Epithelial cell of esophagus (primary cell): ENCODE measurements at regions not wholly inside any gene's neighbourhood (a gene's known extent, or its start where the extent isn't known, plus 50 kb on each side); places are given as distances from the start of the nearest gene placed in this dataset.
"Not testable (repeated sequence)": the region's sequence is repeated elsewhere in the genome, so short reads cannot be mapped to it uniquely, and the experiment has no call there.

Experiments
- DNase-seq: peaks from one replicate; pipeline ENCODE4 v3.0.0; 2010; ENCODE audit warnings: low read depth
- H3K4me3 ChIP-seq: 2 replicates; pipeline ENCODE4 v1.5.1; 2011; ENCODE audit warnings: mild to moderate bottlenecking, low read length, control low read depth
- TF ChIP-seq, protein P1 (sequence below): IDR thresholded peaks from 2 replicates; pipeline ENCODE4 v1.5.1; 2011; ENCODE audit warnings: low read depth, mild to moderate bottlenecking, low read length, control low read depth, inconsistent platforms; ENCODE audit not compliant: insufficient read depth; ENCODE audit errors: missing control alignments

DNA sequence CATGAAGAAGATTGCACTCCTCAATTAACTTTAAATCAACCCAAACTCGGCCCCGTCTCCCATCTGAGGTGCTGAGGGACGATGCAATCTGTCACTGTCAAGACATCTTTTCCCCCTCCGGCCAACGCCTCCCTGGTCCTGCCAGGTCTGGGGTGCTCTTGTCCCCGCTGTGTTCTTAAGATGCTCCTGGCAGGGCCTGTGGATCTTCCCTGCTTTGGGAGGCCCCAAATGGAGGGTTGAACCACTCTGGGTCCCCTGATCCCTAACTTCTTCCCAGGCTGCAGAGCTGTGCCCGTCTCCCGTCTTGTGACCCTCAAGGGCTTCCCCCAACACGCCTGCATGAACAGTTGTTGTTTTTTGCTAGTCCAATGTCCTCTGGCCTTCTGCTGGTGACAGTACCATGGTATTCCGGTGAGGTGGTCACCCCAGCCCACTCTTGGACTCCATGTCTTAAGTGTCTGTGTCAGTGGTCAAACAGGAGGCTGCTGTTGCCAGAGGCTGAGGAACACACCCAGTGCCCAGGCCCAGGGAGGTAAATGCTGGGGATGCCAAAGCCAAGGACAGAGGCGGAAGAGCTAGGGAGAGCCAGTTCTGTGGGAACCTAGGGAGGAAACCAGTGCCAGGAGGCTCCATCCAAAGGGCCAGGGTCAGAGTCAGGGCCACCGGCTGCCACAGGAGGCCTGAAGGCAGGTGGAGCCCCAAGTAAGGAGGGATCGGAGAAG is 70.6 kb upstream of the SHANK2 start:
- H3K4me3 ChIP-seq: no peak overlapping the region
- TF ChIP-seq, protein P1, sequence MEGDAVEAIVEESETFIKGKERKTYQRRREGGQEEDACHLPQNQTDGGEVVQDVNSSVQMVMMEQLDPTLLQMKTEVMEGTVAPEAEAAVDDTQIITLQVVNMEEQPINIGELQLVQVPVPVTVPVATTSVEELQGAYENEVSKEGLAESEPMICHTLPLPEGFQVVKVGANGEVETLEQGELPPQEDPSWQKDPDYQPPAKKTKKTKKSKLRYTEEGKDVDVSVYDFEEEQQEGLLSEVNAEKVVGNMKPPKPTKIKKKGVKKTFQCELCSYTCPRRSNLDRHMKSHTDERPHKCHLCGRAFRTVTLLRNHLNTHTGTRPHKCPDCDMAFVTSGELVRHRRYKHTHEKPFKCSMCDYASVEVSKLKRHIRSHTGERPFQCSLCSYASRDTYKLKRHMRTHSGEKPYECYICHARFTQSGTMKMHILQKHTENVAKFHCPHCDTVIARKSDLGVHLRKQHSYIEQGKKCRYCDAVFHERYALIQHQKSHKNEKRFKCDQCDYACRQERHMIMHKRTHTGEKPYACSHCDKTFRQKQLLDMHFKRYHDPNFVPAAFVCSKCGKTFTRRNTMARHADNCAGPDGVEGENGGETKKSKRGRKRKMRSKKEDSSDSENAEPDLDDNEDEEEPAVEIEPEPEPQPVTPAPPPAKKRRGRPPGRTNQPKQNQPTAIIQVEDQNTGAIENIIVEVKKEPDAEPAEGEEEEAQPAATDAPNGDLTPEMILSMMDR: no peak
- DNase-seq: no peak

DNA sequence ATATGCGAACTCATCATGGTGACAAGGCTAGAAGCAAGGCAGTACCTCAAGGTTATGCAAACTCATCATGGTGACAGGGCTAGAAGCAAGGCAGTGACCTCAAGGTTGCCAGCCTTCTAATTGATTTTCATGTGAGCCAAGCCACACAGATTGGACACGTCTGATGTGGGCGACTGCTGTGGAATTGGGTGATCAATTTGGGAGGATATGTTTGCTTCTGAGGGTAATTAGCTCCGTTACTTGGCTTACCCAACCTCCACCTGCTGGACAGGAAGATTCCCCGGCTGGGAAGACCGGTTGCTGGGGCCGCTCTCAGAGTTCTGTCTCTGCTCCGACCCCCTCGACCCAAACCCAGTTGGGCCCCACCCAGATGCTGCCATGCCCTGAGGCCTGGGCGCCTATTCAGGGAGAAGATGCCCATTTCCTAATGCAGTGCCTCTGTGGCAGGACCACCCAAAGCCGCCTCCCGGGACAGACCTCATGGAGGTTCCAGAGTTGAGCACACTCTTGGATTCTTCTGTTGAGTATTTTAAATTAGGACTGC is 69.9 kb upstream of the SHANK2 start:
- no peak overlapping the region for H3K4me3 ChIP-seq
- TF ChIP-seq, protein P1: no peak
- DNase-seq: no peak

DNA sequence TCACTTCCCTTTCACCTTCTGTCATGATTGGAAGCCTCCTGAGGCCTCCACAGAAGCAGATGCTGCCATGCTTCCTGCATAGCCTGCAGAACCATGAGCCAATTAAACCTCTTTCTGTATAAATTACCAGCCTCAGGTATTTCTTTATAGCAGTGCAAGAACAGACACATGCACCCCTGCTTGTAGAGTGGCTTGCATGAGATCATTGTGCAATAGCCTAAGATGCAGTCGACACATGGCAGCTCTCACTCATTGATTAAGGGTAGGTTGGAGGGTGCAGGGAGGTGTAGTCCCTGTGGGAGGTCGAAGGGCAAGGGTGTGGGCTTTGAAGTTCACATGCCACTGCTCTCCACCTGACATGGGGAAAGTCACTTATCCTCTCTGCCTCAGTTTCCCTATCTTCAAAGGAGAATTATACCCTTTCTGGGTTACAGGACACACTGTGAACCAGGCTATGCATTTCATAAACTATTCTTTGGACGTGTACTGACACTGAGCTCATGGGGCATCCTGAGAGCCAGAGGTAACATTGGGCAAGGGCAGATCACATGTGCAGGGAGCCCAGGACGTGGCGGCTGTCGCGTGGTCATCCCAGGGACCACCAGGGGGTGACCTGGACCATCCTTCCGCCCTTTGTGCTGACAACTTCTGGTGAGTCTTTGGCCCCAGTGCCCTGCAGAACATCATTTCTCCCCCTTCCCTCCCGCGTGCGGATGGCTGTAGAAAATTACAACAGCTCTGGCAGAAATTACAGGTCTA is 69.2 kb upstream of the SHANK2 start:
- DNase-seq: no peak
- TF ChIP-seq, protein P1: no peak
- H3K4me3 ChIP-seq: no peak overlapping the region

DNA sequence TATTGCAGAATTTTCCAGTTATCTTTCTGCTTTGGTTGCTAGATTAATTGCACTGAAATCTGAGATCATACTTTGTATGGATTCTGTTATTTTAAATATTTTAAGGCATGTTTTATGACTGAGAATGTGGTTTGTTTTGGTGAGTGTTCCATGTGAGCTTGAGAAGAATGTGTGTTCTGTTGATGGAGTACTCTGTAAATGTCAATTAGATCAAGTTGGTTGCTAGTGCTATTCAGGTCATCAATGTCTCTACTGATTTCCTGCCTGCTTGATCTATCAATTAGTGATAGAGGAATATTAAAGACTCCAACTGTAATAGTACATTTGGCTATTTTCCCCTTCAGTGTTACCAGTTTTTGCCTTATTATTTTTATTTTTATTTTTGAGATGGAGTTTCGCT is 64.3 kb upstream of the SHANK2 start:
- no peak for DNase-seq
- TF ChIP-seq, protein P1: no peak

DNA sequence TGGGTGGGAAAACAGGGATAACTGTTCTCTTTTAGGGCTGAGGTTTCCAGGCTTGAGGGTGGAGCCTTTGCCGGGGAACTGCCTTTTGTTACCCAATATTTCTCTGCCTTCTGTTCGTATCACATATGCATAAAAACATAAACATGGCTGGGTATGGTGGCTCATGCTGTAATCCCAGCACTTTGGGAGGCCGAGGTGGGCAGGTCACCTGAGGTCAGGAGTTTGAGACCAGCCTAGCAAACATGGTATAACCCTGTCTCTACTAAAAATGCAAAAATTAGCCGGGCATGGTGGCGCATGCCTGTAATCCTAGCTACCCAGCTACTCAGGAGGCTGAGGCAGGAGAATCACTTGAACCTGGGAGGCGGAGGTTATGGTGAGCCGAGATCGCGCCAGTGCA is 60.2 kb upstream of the SHANK2 start:
- H3K4me3 ChIP-seq, DNase-seq: not testable (repeated sequence)

More for the DNA sequence above, 64.3 kb upstream of the SHANK2 start:
- H3K4me3 ChIP-seq: no peak overlapping the region

DNA sequence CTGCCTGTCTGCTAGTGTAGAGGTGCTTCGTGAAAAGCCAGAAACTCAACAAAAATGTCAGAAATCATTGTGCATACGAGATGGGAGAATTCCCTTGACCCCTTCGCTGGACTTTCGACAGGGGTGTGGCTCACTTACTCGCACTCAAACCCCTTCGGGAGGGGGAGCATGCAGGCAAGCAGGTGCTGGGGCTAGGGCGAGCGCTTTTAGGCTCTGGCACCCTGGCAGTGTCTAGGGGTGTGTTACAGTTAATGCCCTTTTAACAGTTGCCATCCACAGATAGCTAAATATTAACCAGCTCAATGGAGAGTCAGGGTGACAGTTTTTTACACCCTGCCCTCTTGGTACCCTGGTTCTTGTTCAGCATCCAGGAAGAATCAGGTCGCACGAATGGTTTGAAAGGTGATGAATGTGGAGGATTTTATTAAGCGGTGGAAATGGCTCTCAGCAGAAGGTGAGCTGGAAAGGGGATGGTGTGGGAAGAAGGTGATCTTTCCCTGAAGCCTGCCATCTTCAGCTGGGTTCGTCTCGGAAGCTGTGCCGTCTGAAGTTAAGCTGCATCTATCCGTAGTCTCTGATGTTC is 59.6 kb upstream of the SHANK2 start:
- no peak for DNase-seq
- H3K4me3 ChIP-seq: no peak overlapping the region
- TF ChIP-seq, protein P1: no peak
